ENCODE measurements at regions not wholly inside any gene's neighbourhood (a gene's known extent, or its start where the extent isn't known, plus 50 kb on each side); places are given as distances from the start of the nearest gene placed in this dataset.
"Not testable (repeated sequence)": the region's sequence is repeated elsewhere in the genome, so short reads cannot be mapped to it uniquely, and the experiment has no call there.

DNA sequence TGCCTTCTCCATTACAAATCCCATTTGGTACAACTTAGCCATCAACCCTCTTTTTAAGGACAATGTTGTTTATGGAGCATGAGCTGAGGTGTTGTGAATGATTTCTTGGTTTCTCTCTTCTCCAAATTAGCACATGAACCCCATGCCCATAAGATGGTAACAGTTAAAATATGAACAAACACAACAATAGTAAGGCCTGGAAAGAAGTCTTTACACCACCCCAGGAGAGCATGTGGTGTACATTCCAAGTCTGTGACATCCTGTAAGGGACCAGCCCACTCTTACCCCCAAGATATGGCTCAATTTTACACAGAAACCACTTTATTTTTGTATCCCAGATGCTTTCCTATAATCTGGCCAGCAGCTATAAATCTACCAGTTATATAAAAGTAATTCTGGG is 226.1 kb downstream of the COX18 start:
- Histone ChIP-seq H3K4me1 (ENCODE audit: control insufficient read depth in 2 of 2, insufficient read depth in 2 of 2, low read length in 2 of 2) (no peaks in the 10 kb centered on the region), H3K27me3 (ENCODE audit: control insufficient read depth in 2 of 2, insufficient read depth in 1 of 2, low read length in 1 of 2) (no peaks in the 10 kb centered on the region), H3K4me3 (ENCODE audit: low read length in 2 of 2) (no peak overlapping the region), H3K9me3 (ENCODE audit: control insufficient read depth in 2 of 2, insufficient read depth in 1 of 2, low read length in 1 of 2) (peaks cover 0 to 17% of the 10 kb centered on the region in 2 donors), H3K36me3 (ENCODE audit: control insufficient read depth in 2 of 2, insufficient read depth in 2 of 2, low read length in 1 of 2) (no peaks in the 10 kb centered on the region), H3K27ac (ENCODE audit: low read depth in 1 of 2, low read length in 1 of 2) (no peak overlapping the region)
- no peak for DNase-seq (ENCODE audit: low read depth in 6 of 9, low spot score in 9 of 9)

DNA sequence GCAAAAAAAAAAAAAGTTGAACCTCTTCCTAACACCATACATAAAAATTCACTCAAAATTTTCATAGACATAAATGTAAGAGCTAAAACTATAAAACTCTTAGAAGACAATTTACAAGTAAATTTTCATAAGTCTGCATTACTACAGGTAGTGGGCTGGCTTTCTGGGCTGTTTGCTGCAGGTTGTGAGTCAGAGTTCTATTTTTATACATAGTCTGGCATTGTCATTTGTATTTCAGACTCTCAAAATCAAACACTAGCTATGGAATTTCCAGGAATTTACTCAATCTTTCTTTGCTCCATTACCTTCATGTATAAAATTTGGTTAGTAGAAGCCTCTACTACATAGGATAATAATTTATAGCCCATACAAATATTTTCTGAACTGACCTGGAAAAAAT is 227.2 kb downstream of the COX18 start:
- no peak overlapping the region for H3K4me3 ChIP-seq (ENCODE audit: low read length in 2 of 2)
- H3K27ac ChIP-seq (ENCODE audit: low read depth in 1 of 2, low read length in 1 of 2) = no peak overlapping the region
- H3K9me3 ChIP-seq (ENCODE audit: control insufficient read depth in 2 of 2, insufficient read depth in 1 of 2, low read length in 1 of 2) = peaks cover 0 to 17% of the 10 kb centered on the region in 2 donors
- no peaks in the 10 kb centered on the region for H3K4me1 ChIP-seq (ENCODE audit: control insufficient read depth in 2 of 2, insufficient read depth in 2 of 2, low read length in 2 of 2)
- H3K27me3 ChIP-seq (ENCODE audit: control insufficient read depth in 2 of 2, insufficient read depth in 1 of 2, low read length in 1 of 2) = no peaks in the 10 kb centered on the region
- no peaks in the 10 kb centered on the region for H3K36me3 ChIP-seq (ENCODE audit: control insufficient read depth in 2 of 2, insufficient read depth in 2 of 2, low read length in 1 of 2)
- no peak for DNase-seq (ENCODE audit: low read depth in 6 of 9, low spot score in 9 of 9)

DNA sequence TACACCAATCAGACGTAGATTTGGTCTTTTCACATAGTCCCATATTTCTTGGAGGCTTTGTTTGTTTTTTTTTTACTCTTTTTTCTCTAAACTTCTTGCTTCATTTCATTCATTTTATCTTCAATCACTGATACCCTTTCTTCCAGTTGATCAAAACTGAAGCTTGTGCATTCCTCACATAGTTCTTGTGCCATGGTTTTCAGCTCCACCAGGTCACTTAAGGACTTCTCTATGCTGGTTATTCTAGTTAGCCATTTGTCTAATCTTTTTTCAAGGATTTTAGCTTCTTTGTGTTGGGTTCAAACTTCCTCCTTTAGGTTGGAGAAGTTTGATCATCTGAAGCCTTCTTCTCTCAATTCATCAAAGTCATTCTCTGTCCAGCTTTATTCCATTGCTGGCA is 229.3 kb downstream of the COX18 start:
- not testable (repeated sequence) for H3K4me3 ChIP-seq (ENCODE audit: low read length in 2 of 2); DNase-seq (ENCODE audit: low read depth in 6 of 9, low spot score in 9 of 9); H3K27me3 ChIP-seq (ENCODE audit: control insufficient read depth in 2 of 2, insufficient read depth in 1 of 2, low read length in 1 of 2); H3K4me1 ChIP-seq (ENCODE audit: control insufficient read depth in 2 of 2, insufficient read depth in 2 of 2, low read length in 2 of 2); H3K9me3 ChIP-seq (ENCODE audit: control insufficient read depth in 2 of 2, insufficient read depth in 1 of 2, low read length in 1 of 2); H3K27ac ChIP-seq (ENCODE audit: low read depth in 1 of 2, low read length in 1 of 2); H3K36me3 ChIP-seq (ENCODE audit: control insufficient read depth in 2 of 2, insufficient read depth in 2 of 2, low read length in 1 of 2)
- 100% methylated on average over 1 of the region's 1 CpG for WGBS

DNA sequence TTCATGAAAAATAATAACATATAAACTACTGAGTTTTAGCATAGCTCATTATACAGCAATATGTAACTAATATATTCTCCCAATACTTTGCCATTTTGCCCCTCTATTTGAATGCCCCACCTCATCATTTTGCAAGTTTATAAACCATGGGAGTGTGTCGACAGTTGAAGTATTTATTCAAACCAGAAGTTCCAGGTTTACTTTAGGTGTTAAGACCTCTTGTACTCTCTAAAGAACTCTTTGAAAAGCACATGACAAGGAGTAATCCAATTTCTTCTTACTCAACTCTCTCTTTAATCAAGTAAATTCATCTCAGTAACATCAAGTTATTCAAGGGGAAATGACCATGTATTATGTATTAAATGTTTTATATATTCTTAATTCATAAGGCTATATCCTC is 240.7 kb downstream of the COX18 start:
- Histone ChIP-seq H3K27me3 (ENCODE audit: control insufficient read depth in 2 of 2, insufficient read depth in 1 of 2, low read length in 1 of 2) (no peaks in the 10 kb centered on the region), H3K36me3 (ENCODE audit: control insufficient read depth in 2 of 2, insufficient read depth in 2 of 2, low read length in 1 of 2) (no peaks in the 10 kb centered on the region), H3K4me1 (ENCODE audit: control insufficient read depth in 2 of 2, insufficient read depth in 2 of 2, low read length in 2 of 2) (no peaks in the 10 kb centered on the region), H3K9me3 (ENCODE audit: control insufficient read depth in 2 of 2, insufficient read depth in 1 of 2, low read length in 1 of 2) (no peaks in the 10 kb centered on the region), H3K27ac (ENCODE audit: low read depth in 1 of 2, low read length in 1 of 2) (no peak overlapping the region), H3K4me3 (ENCODE audit: low read length in 2 of 2) (no peak overlapping the region)
- WGBS = 97% methylated on average over 1 of the region's 1 CpG
- no peak for DNase-seq (ENCODE audit: low read depth in 6 of 9, low spot score in 9 of 9)

DNA sequence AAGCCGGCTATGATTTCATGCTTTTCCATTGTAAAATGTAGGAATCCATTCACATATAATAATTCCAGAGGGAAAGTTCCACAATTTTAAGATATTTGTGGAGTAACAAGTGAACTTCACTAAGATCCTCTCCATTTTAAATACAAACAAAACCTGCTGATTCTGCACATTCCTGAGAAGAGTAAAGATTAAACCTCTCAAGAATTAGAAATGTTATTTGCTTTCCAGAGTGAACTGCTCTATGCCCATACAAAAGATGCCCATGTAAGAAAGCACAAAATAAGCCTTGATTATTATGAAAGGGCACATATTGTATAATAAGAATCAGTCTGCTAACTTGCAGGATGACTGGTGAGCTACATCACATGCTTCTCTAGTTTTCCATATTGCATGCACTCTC is 241.5 kb downstream of the COX18 start:
- Histone ChIP-seq H3K27me3 (ENCODE audit: control insufficient read depth in 2 of 2, insufficient read depth in 1 of 2, low read length in 1 of 2) (no peaks in the 10 kb centered on the region), H3K9me3 (ENCODE audit: control insufficient read depth in 2 of 2, insufficient read depth in 1 of 2, low read length in 1 of 2) (no peaks in the 10 kb centered on the region), H3K27ac (ENCODE audit: low read depth in 1 of 2, low read length in 1 of 2) (no peak overlapping the region), H3K36me3 (ENCODE audit: control insufficient read depth in 2 of 2, insufficient read depth in 2 of 2, low read length in 1 of 2) (no peaks in the 10 kb centered on the region), H3K4me3 (ENCODE audit: low read length in 2 of 2) (no peak overlapping the region), H3K4me1 (ENCODE audit: control insufficient read depth in 2 of 2, insufficient read depth in 2 of 2, low read length in 2 of 2) (no peaks in the 10 kb centered on the region)
- no peak for DNase-seq (ENCODE audit: low read depth in 6 of 9, low spot score in 9 of 9)
- WGBS = 95% methylated on average over 1 of the region's 1 CpG

DNA sequence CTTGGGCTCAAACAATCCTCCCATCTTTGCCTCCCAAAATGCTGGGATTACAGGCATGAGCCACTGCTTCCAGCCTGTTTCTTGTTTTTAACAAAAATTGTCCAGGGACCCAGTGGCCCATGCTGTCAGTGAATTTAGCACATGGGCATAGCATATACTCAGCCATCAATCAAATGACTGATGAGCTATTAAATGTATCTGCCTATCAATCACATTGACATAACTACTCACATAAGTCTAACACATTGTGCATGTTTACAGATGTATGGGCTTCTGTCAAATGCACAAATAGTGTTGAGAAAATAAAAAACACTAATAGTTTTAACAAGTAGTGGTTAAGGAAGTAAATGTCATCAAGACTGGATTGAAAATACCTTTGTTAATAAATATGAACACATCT is 249.4 kb downstream of the COX18 start:
- H3K4me3 ChIP-seq (ENCODE audit: low read length in 2 of 2) = no peak overlapping the region
- H3K36me3 ChIP-seq (ENCODE audit: control insufficient read depth in 2 of 2, insufficient read depth in 2 of 2, low read length in 1 of 2) = no peaks in the 10 kb centered on the region
- no peaks in the 10 kb centered on the region for H3K4me1 ChIP-seq (ENCODE audit: control insufficient read depth in 2 of 2, insufficient read depth in 2 of 2, low read length in 2 of 2)
- no peak overlapping the region for H3K27ac ChIP-seq (ENCODE audit: low read depth in 1 of 2, low read length in 1 of 2)
- no peaks in the 10 kb centered on the region for H3K27me3 ChIP-seq (ENCODE audit: control insufficient read depth in 2 of 2, insufficient read depth in 1 of 2, low read length in 1 of 2)
- DNase-seq (ENCODE audit: low read depth in 6 of 9, low spot score in 9 of 9) = no peak
- H3K9me3 ChIP-seq (ENCODE audit: control insufficient read depth in 2 of 2, insufficient read depth in 1 of 2, low read length in 1 of 2) = no peaks in the 10 kb centered on the region

DNA sequence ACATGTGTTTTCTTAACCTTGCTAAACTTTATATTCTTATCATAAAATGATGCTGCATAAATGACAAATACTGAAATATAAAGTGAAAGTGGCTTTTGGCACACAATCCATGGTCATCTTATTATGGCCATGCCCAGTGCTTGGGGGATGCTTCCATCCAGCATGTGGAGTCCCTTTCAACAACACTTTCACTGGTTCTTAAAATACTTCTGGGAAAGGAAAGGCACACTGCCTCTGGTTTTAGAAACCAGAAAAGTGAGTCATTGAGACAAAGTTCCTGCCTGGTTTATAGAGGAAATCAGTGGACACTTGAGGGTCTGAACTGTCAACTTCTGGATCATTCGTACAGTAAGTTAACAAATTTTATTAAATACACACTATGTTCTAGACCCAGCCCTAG is 248.0 kb upstream of the ADAMTS3 start:
- no peak overlapping the region for H3K4me3 ChIP-seq (ENCODE audit: low read length in 2 of 2)
- no peaks in the 10 kb centered on the region for H3K9me3 ChIP-seq (ENCODE audit: control insufficient read depth in 2 of 2, insufficient read depth in 1 of 2, low read length in 1 of 2)
- no peak overlapping the region for H3K27ac ChIP-seq (ENCODE audit: low read depth in 1 of 2, low read length in 1 of 2)
- no peaks in the 10 kb centered on the region for H3K36me3 ChIP-seq (ENCODE audit: control insufficient read depth in 2 of 2, insufficient read depth in 2 of 2, low read length in 1 of 2)
- no peaks in the 10 kb centered on the region for H3K4me1 ChIP-seq (ENCODE audit: control insufficient read depth in 2 of 2, insufficient read depth in 2 of 2, low read length in 2 of 2)
- 58% methylated on average over 1 of the region's 1 CpG for WGBS
- H3K27me3 ChIP-seq (ENCODE audit: control insufficient read depth in 2 of 2, insufficient read depth in 1 of 2, low read length in 1 of 2) = no peaks in the 10 kb centered on the region
- DNase-seq (ENCODE audit: low read depth in 6 of 9, low spot score in 9 of 9) = no peak

DNA sequence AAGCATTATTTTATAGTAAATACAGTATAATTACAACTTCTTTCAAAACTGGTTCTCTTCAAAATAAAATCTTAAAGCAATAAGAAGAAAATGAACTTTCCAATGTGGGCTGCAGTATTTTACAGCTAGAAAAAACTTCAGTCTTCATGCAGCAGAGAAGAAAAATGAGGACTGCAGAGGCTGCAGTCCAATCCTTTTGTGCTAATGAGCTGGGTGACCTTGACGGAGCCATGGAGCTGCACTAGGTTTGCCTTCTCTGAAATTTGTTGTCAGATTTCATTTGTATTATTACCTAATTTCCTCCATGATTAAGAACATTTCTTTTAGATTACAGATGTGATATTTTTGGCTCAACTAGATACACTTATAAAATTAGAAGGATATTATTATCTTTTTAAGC is 245.2 kb upstream of the ADAMTS3 start:
- Histone ChIP-seq H3K4me3 (ENCODE audit: low read length in 2 of 2) (no peak overlapping the region), H3K4me1 (ENCODE audit: control insufficient read depth in 2 of 2, insufficient read depth in 2 of 2, low read length in 2 of 2) (no peaks in the 10 kb centered on the region), H3K27ac (ENCODE audit: low read depth in 1 of 2, low read length in 1 of 2) (no peak overlapping the region), H3K27me3 (ENCODE audit: control insufficient read depth in 2 of 2, insufficient read depth in 1 of 2, low read length in 1 of 2) (no peaks in the 10 kb centered on the region), H3K36me3 (ENCODE audit: control insufficient read depth in 2 of 2, insufficient read depth in 2 of 2, low read length in 1 of 2) (no peaks in the 10 kb centered on the region), H3K9me3 (ENCODE audit: control insufficient read depth in 2 of 2, insufficient read depth in 1 of 2, low read length in 1 of 2) (no peaks in the 10 kb centered on the region)
- no peak for DNase-seq (ENCODE audit: low read depth in 6 of 9, low spot score in 9 of 9)
- WGBS = 90% methylated on average over 1 of the region's 1 CpG

DNA sequence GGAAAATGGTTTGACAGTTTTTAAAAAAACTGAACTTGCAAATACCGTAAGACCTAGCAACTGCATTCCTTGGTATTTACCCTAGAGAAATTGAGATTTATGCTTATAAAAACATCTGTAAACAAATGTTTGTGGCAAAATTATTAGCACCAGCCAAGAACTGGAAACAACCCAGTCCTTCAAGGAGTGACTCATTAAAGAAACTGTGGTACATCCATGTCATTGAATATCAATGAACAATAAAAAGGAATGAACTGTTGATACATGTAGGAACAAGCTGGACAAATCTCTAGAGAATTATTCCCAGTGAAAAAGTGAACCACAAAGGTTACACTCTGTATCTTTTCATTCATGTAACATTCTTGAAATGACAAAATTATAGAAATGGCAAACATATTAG is 240.2 kb upstream of the ADAMTS3 start:
- 97% methylated on average over 1 of the region's 1 CpG for WGBS
- Histone ChIP-seq H3K4me3 (ENCODE audit: low read length in 2 of 2) (no peak overlapping the region), H3K27ac (ENCODE audit: low read depth in 1 of 2, low read length in 1 of 2) (no peak overlapping the region), H3K36me3 (ENCODE audit: control insufficient read depth in 2 of 2, insufficient read depth in 2 of 2, low read length in 1 of 2) (no peaks in the 10 kb centered on the region), H3K9me3 (ENCODE audit: control insufficient read depth in 2 of 2, insufficient read depth in 1 of 2, low read length in 1 of 2) (no peaks in the 10 kb centered on the region), H3K4me1 (ENCODE audit: control insufficient read depth in 2 of 2, insufficient read depth in 2 of 2, low read length in 2 of 2) (no peaks in the 10 kb centered on the region), H3K27me3 (ENCODE audit: control insufficient read depth in 2 of 2, insufficient read depth in 1 of 2, low read length in 1 of 2) (no peaks in the 10 kb centered on the region)
- no peak for DNase-seq (ENCODE audit: low read depth in 6 of 9, low spot score in 9 of 9)

DNA sequence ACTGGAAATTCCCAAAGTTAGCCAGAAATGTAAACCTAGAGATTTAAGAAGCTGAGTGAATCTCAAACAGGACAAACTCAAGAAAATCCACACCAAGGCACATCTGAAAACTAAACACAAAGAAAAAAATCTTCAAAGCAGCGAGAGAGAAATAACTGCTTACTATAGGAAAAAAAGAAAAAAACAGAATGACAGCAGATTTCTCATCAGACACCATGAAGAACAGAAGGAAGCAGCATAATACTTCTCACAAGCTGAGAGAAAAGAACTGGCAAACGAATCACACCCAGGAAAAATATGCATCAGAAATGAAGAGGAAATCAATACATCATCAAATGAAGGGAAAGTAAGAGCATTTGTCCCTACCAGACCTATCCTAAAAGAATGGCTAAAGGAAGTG is 236.3 kb upstream of the ADAMTS3 start:
- no peak overlapping the region for H3K27ac ChIP-seq (ENCODE audit: low read depth in 1 of 2, low read length in 1 of 2)
- H3K27me3 ChIP-seq (ENCODE audit: control insufficient read depth in 2 of 2, insufficient read depth in 1 of 2, low read length in 1 of 2) = no peaks in the 10 kb centered on the region
- WGBS = 69% methylated on average over 2 of the region's 2 CpGs
- H3K36me3 ChIP-seq (ENCODE audit: control insufficient read depth in 2 of 2, insufficient read depth in 2 of 2, low read length in 1 of 2) = no peaks in the 10 kb centered on the region
- H3K4me1 ChIP-seq (ENCODE audit: control insufficient read depth in 2 of 2, insufficient read depth in 2 of 2, low read length in 2 of 2) = no peaks in the 10 kb centered on the region
- no peaks in the 10 kb centered on the region for H3K9me3 ChIP-seq (ENCODE audit: control insufficient read depth in 2 of 2, insufficient read depth in 1 of 2, low read length in 1 of 2)
- H3K4me3 ChIP-seq (ENCODE audit: low read length in 2 of 2) = no peak overlapping the region
- DNase-seq (ENCODE audit: low read depth in 6 of 9, low spot score in 9 of 9) = no peak
